ENCODE measurements at regions not wholly inside any gene's neighbourhood (a gene's known extent, or its start where the extent isn't known, plus 50 kb on each side); places are given as distances from the start of the nearest gene placed in this dataset.

DNA sequence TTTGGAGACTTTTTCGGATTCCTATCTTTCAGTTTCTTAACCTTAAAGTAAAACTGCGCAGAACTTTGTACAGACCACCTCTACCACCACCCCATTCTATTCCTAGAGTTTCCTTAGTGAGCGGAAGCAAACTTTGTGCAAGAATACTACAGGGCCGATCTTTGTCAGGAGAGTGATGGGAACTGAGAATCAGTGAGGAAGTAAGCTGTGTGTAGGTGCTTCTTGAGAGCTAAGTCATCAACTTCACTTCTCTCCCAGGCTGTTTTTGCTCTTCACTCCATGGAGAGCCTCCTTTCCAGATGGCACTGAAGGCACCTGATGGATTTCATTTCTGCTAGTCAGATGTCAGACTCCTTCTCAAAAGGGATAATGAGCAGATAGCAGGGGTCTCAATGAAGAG, 127.3 kb downstream of the SPATA31D1 start:
- TF ChIP-seq FOXM1 (IDR thresholded peaks at IDR 0.05; ENCODE audit: borderline replicate concordance, low read depth) (no peak), CEBPB (IDR thresholded peaks at IDR 0.05) (no peak), ZBTB7A (IDR thresholded peaks at IDR 0.05; ENCODE audit: low read depth) (no peak), EGR1 (IDR thresholded peaks at IDR 0.05) (no peak), CREB1 (IDR thresholded peaks at IDR 0.05; ENCODE audit: low read depth) (no peak), NFIC (IDR thresholded peaks at IDR 0.05) (no peak), RAD21 (IDR thresholded peaks at IDR 0.05; ENCODE audit: low read depth) (no peak), TCF12 (IDR thresholded peaks at IDR 0.05; ENCODE audit: low read depth) (no peak), TEAD4 (IDR thresholded peaks at IDR 0.05) (no peak), EP300 (IDR thresholded peaks at IDR 0.05; ENCODE audit: borderline replicate concordance) (no peak), TAF1 (IDR thresholded peaks at IDR 0.05; ENCODE audit: low read depth) (no peak), YY1 (IDR thresholded peaks at IDR 0.05; ENCODE audit: low read depth) (no peak)
- TF ChIP-seq, protein P1, sequence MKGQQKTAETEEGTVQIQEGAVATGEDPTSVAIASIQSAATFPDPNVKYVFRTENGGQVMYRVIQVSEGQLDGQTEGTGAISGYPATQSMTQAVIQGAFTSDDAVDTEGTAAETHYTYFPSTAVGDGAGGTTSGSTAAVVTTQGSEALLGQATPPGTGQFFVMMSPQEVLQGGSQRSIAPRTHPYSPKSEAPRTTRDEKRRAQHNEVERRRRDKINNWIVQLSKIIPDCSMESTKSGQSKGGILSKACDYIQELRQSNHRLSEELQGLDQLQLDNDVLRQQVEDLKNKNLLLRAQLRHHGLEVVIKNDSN (IDR thresholded peaks at IDR 0.05) = no peak
- TF ChIP-seq, protein P2, sequence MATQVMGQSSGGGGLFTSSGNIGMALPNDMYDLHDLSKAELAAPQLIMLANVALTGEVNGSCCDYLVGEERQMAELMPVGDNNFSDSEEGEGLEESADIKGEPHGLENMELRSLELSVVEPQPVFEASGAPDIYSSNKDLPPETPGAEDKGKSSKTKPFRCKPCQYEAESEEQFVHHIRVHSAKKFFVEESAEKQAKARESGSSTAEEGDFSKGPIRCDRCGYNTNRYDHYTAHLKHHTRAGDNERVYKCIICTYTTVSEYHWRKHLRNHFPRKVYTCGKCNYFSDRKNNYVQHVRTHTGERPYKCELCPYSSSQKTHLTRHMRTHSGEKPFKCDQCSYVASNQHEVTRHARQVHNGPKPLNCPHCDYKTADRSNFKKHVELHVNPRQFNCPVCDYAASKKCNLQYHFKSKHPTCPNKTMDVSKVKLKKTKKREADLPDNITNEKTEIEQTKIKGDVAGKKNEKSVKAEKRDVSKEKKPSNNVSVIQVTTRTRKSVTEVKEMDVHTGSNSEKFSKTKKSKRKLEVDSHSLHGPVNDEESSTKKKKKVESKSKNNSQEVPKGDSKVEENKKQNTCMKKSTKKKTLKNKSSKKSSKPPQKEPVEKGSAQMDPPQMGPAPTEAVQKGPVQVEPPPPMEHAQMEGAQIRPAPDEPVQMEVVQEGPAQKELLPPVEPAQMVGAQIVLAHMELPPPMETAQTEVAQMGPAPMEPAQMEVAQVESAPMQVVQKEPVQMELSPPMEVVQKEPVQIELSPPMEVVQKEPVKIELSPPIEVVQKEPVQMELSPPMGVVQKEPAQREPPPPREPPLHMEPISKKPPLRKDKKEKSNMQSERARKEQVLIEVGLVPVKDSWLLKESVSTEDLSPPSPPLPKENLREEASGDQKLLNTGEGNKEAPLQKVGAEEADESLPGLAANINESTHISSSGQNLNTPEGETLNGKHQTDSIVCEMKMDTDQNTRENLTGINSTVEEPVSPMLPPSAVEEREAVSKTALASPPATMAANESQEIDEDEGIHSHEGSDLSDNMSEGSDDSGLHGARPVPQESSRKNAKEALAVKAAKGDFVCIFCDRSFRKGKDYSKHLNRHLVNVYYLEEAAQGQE (IDR thresholded peaks at IDR 0.05; ENCODE audit: low read depth) = no peak
- TF ChIP-seq, protein P3, sequence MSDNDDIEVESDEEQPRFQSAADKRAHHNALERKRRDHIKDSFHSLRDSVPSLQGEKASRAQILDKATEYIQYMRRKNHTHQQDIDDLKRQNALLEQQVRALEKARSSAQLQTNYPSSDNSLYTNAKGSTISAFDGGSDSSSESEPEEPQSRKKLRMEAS (IDR thresholded peaks at IDR 0.05) = no peak

DNA sequence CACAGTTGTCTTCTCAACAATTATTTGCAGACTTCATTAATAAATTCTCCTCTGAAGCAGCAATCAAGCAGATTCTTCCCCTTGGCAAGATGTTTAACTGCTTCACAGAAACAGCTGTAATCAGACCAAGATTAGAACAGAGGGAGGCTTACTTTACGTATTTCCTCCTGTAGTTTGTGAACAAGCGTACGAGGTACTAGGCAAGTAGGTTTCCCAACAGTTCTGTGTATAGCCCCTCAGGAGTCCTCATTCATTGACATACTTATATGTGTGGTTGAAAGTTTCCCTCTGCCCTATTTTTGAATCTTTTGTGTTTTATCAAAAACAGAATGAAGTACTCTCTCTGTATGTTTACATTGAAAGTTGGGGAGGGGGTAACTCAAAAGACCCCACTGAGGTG, 128.0 kb downstream of the SPATA31D1 start:
- no peak for TF ChIP-seq RAD21 (IDR thresholded peaks at IDR 0.05; ENCODE audit: low read depth)
- no peak for TF ChIP-seq NFIC (IDR thresholded peaks at IDR 0.05)
- TF ChIP-seq EP300 (IDR thresholded peaks at IDR 0.05; ENCODE audit: borderline replicate concordance) = no peak
- TF ChIP-seq CREB1 (IDR thresholded peaks at IDR 0.05; ENCODE audit: low read depth) = no peak
- TF ChIP-seq, protein P2 (IDR thresholded peaks at IDR 0.05; ENCODE audit: low read depth) = no peak
- TF ChIP-seq TEAD4 (IDR thresholded peaks at IDR 0.05) = no peak
- no peak for TF ChIP-seq ZBTB7A (IDR thresholded peaks at IDR 0.05; ENCODE audit: low read depth)
- TF ChIP-seq, protein P3 (IDR thresholded peaks at IDR 0.05) = no peak
- no peak for TF ChIP-seq TAF1 (IDR thresholded peaks at IDR 0.05; ENCODE audit: low read depth)
- TF ChIP-seq YY1 (IDR thresholded peaks at IDR 0.05; ENCODE audit: low read depth) = no peak

DNA sequence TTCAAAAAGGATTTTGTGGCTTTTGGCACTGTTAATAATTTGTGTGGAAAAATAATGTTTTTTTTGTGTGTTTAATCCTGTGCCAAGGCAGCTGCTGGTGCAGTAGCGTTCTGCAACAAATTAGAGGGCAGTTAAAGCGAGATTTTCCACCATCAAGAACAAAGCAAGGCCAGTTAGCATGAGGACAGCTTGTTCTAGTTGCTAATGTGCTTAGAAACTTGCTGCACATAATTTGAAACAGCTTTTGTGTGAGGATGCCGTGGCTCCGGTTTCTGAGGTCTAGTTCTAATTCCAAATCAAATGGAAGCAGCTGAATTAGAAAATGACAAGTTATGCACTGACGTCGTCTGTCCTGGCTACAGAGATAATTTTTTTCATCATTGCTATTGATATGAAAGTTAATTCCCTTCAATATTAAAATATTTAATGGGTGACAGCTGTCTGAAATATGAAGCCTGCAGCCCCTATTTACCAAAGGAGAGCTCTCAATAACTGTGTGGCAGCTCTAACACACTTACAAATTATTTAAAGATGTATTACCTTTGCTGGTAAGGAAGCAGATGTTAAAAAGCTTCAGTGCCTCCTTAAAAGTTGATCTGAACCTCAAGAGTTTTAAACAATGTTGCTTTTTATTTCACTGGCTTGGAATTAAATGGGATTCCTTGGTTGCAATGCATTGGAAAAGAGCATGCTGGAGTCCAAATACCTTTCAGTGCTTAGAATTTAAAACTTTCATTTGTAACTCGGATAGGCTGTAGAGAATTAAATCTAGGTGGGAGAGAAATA, 128.6 kb downstream of the SPATA31D1 start:
- TF ChIP-seq EGR1 (IDR thresholded peaks at IDR 0.05) (no peak), RAD21 (IDR thresholded peaks at IDR 0.05; ENCODE audit: low read depth) (no peak), CREB1 (IDR thresholded peaks at IDR 0.05; ENCODE audit: low read depth) (no peak), EP300 (IDR thresholded peaks at IDR 0.05; ENCODE audit: borderline replicate concordance) (no peak), ZBTB7A (IDR thresholded peaks at IDR 0.05; ENCODE audit: low read depth) (no peak), TAF1 (IDR thresholded peaks at IDR 0.05; ENCODE audit: low read depth) (no peak), TCF12 (IDR thresholded peaks at IDR 0.05; ENCODE audit: low read depth) (no peak), CEBPB (IDR thresholded peaks at IDR 0.05) (no peak), YY1 (IDR thresholded peaks at IDR 0.05; ENCODE audit: low read depth) (no peak), NFIC (IDR thresholded peaks at IDR 0.05) (no peak), FOXM1 (IDR thresholded peaks at IDR 0.05; ENCODE audit: borderline replicate concordance, low read depth) (no peak), TEAD4 (IDR thresholded peaks at IDR 0.05) (no peak)
- TF ChIP-seq, protein P2 (IDR thresholded peaks at IDR 0.05; ENCODE audit: low read depth) = no peak
- TF ChIP-seq, protein P1 (IDR thresholded peaks at IDR 0.05) = no peak
- TF ChIP-seq, protein P3 (IDR thresholded peaks at IDR 0.05) = no peak

DNA sequence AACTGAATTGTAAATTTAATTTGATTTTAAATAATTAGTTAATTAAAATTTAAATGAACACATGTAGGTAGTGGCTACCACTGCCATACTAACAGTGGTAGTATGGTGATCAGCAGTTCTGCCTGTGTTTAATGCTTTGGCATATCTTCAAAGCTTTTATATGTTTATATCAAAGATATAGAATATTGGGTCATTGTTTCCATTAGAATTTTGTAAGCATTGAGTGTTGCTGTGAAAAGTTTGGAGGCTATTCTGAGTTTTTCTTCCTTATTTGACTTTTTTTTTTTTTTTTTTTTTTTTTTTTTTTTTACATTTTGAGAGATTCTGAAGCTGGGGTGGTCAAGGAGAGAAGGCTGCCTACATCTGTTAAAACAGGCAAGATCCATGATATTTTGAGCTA, 134.2 kb downstream of the SPATA31D1 start:
- TF ChIP-seq, protein P1 (IDR thresholded peaks at IDR 0.05) = no peak
- no peak for TF ChIP-seq ZBTB7A (IDR thresholded peaks at IDR 0.05; ENCODE audit: low read depth)
- TF ChIP-seq EGR1 (IDR thresholded peaks at IDR 0.05) = no peak
- TF ChIP-seq TEAD4 (IDR thresholded peaks at IDR 0.05) = no peak
- TF ChIP-seq FOXM1 (IDR thresholded peaks at IDR 0.05; ENCODE audit: borderline replicate concordance, low read depth) = no peak
- TF ChIP-seq, protein P3 (IDR thresholded peaks at IDR 0.05) = no peak
- TF ChIP-seq CREB1 (IDR thresholded peaks at IDR 0.05; ENCODE audit: low read depth) = no peak
- TF ChIP-seq TCF12 (IDR thresholded peaks at IDR 0.05; ENCODE audit: low read depth) = no peak
- no peak for TF ChIP-seq CEBPB (IDR thresholded peaks at IDR 0.05)
- TF ChIP-seq TAF1 (IDR thresholded peaks at IDR 0.05; ENCODE audit: low read depth) = no peak
- TF ChIP-seq NFIC (IDR thresholded peaks at IDR 0.05) = no peak
- no peak for TF ChIP-seq RAD21 (IDR thresholded peaks at IDR 0.05; ENCODE audit: low read depth)
- no peak for TF ChIP-seq YY1 (IDR thresholded peaks at IDR 0.05; ENCODE audit: low read depth)
- TF ChIP-seq, protein P2 (IDR thresholded peaks at IDR 0.05; ENCODE audit: low read depth) = no peak
- no peak for TF ChIP-seq EP300 (IDR thresholded peaks at IDR 0.05; ENCODE audit: borderline replicate concordance)

Data from Ishikawa (cell line).